Natural killer cell treated with Interleukin-12 subunit alpha and Interleukin-12 subunit beta and Interleukin-15 and Interleukin-18, amount 100 ng/mL, for 72 hours (primary cell): ENCODE measurements at regions not wholly inside any gene's neighbourhood (a gene's known extent, or its start where the extent isn't known, plus 50 kb on each side); places are given as distances from the start of the nearest gene placed in this dataset.
"Not testable (repeated sequence)": the region's sequence is repeated elsewhere in the genome, so short reads cannot be mapped to it uniquely, and the experiment has no call there.

Experiments used
- ATAC-seq, 2 donors: fragments of 150-1000 bp; cut with Tn5 transposase in 1 of 2; sonication (Bioruptor Pico), chemical (Tn5 transposase) in 1 of 2; 2 replicates each; pipeline ENCODE4 v1.10.0; 2021
- DNase-seq: peaks from one replicate; pipeline ENCODE4 v3.0.0; 2022; ENCODE audit warnings: low spot score
- H3K27ac Mint-ChIP-seq, 2 donors: 1 replicate in 1 of 2; 2 replicates in 1 of 2; pipeline ENCODE4 v1.8.0; 2022; ENCODE audit warnings: mixed read lengths in 2 of 2, mild to moderate bottlenecking in 1 of 2, moderate library complexity in 1 of 2
- H3K27me3 Mint-ChIP-seq, 2 donors: 1 replicate in 1 of 2; 2 replicates in 1 of 2; pipeline ENCODE4 v1.8.0; 2022; ENCODE audit warnings: mixed read lengths in 2 of 2
- H3K36me3 Mint-ChIP-seq: one replicate; pipeline ENCODE4 v1.8.0; 2022; ENCODE audit warnings: mixed read lengths
- H3K4me1 Mint-ChIP-seq, 2 donors: 1 replicate in 1 of 2; 2 replicates in 1 of 2; pipeline ENCODE4 v1.8.0; 2022; ENCODE audit warnings: low read depth in 2 of 2, mixed read lengths in 2 of 2, mild to moderate bottlenecking in 1 of 2
- H3K4me3 Mint-ChIP-seq: one replicate; pipeline ENCODE4 v1.8.0; 2022; ENCODE audit warnings: mixed read lengths
- H3K9me3 Mint-ChIP-seq: 2 replicates; pipeline ENCODE4 v1.8.0; 2022; ENCODE audit warnings: mixed read lengths

- DNase-seq, H3K9me3 Mint-ChIP-seq, H3K36me3 Mint-ChIP-seq, H3K4me3 Mint-ChIP-seq, H3K27me3 Mint-ChIP-seq, H3K27ac Mint-ChIP-seq, ATAC-seq, H3K4me1 Mint-ChIP-seq: not testable (repeated sequence)
These were observed 757.0 kb upstream of the DEFB115 start for GRCh38 chr20:30500447-30500820.

GRCh38 chr20:30500829-30501440 lies 756.5 kb upstream of the DEFB115 start:
- DNase-seq (no peak), ATAC-seq (no peak)
- Mint-ChIP-seq H3K4me1 (no peaks in the 10 kb centered on the region), H3K36me3 (no peaks in the 10 kb centered on the region), H3K4me3 (no peak overlapping the region), H3K27me3 (no peaks in the 10 kb centered on the region), H3K27ac (no peak overlapping the region), H3K9me3 (no peaks in the 10 kb centered on the region)

- Mint-ChIP-seq H3K36me3 (peaks cover 6% of the 10 kb centered on the region), H3K27me3 (no peaks in the 10 kb centered on the region), H3K4me1 (no peaks in the 10 kb centered on the region), H3K9me3 (peaks cover 3% of the 10 kb centered on the region), H3K4me3 (no peak overlapping the region), H3K27ac (no peak overlapping the region)
- DNase-seq (no peak), ATAC-seq (no peak)
These were observed 754.8 kb upstream of the DEFB115 start for GRCh38 chr20:30502670-30503069.

DNA sequence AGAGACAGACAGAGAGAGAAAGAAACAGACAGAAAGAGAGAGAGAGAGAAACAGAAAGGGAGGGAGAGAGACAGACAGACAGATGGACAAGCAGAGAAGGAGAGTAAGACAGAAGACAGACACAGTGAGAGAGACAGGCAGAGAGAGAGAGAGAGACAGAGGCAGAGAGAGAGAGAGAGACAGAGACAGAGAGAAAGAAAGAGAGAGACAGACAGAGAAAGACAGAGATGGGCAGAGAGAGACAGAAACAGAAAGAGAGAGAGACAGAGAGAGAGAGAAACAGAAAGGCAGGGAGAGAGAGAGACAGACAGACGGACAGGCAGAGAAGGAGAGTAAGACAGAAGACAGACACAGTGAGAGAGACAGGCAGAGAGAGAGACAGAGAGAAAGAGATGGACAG lies 754.3 kb upstream of the DEFB115 start:
- not testable (repeated sequence) for H3K4me3 Mint-ChIP-seq, H3K4me1 Mint-ChIP-seq, H3K9me3 Mint-ChIP-seq, H3K27me3 Mint-ChIP-seq, H3K36me3 Mint-ChIP-seq, DNase-seq, H3K27ac Mint-ChIP-seq, ATAC-seq

DNA sequence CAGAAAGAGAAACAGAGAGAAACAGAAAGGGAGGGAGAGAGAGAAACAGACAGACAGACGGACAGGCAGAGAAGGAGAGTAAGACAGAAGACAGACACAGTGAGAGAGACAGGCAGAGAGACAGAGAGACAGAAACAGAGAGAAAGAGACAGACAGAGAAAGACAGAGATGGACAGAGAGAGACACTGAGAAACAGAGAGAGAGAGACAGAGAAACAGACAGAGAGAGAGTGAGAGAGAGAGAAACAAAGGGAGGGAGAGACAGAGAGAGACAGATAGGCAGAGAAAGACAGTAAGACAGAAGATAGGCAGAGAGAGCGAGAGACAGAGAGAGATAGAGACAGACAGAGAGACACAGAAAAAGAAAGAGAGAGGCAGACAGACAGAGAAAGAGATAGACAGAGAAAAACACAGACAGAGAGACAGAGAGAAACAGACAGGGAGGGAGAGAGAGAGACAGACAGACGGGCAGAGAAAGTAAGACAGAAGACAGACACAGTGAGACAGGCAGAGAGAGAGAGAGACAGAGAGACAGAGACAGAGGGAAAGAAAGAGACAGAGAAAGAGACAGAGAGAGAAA lies 753.4 kb upstream of the DEFB115 start:
- Mint-ChIP-seq H3K27me3 (no peaks in the 10 kb centered on the region), H3K4me3 (no peak overlapping the region), H3K36me3 (peaks cover 7% of the 10 kb centered on the region), H3K27ac (no peak overlapping the region), H3K4me1 (no peaks in the 10 kb centered on the region), H3K9me3 (peaks cover 3% of the 10 kb centered on the region)
- no peak for ATAC-seq
- no peak for DNase-seq

DNA sequence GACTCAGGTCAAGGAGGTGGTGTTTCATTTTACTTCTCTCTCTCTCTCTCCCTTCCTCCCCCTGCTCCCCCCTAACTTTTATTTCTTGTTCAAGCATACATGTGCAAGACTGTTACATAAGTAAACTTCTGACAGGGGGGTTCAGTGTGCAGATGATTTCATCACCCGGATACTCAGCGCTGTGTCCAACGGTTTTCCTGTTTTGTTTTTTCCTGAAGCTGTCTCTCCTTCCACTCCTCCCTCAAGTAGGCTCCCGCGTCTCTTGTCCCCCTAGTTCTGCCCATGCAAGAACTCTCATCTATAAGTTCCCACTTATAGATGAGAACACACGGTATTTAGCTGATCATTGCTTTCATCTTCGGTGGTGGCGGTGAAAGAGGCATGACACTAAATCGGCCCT lies 751.9 kb upstream of the DEFB115 start:
- ATAC-seq (no peak), DNase-seq (no peak)
- H3K27me3 Mint-ChIP-seq, result no peaks in the 10 kb centered on the region
- H3K36me3 Mint-ChIP-seq, result peaks cover 18% of the 10 kb centered on the region
- no peak overlapping the region for H3K27ac Mint-ChIP-seq
- H3K4me1 Mint-ChIP-seq, result no peaks in the 10 kb centered on the region
- no peak overlapping the region for H3K4me3 Mint-ChIP-seq
- H3K9me3 Mint-ChIP-seq, result peaks cover 6% of the 10 kb centered on the region

DNA sequence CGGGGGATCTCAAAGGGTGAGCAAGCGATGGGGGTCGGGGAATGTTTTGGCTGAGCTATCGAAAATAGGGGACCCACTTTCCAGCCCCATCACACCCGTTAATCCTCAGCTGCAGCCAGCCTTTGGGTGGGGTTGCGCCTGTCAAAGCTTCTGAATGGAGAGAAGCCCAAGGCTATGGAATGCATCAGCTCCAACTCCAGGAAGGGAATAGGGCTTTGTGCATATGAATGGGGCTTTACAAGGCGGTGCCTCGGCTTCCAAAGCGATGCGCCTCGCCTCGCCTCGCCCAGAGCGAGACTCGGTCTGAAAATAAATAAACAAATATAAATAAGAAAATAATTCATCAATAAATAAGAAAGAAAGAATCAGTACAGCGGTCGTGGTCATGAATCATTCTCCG lies 751.4 kb upstream of the DEFB115 start:
- H3K9me3 Mint-ChIP-seq, result peaks cover 10% of the 10 kb centered on the region
- DNase-seq, result no peak
- H3K36me3 Mint-ChIP-seq, result peaks cover 23% of the 10 kb centered on the region
- ATAC-seq, result no peak
- H3K27me3 Mint-ChIP-seq, result no peaks in the 10 kb centered on the region
- no peak overlapping the region for H3K4me3 Mint-ChIP-seq
- H3K27ac Mint-ChIP-seq, result no peak overlapping the region
- no peaks in the 10 kb centered on the region for H3K4me1 Mint-ChIP-seq

- not testable (repeated sequence) for H3K27ac Mint-ChIP-seq, H3K9me3 Mint-ChIP-seq, H3K4me1 Mint-ChIP-seq, H3K27me3 Mint-ChIP-seq, DNase-seq, H3K4me3 Mint-ChIP-seq, ATAC-seq
- peaks cover 24% of the 10 kb centered on the region for H3K36me3 Mint-ChIP-seq
These were observed 749.1 kb upstream of the DEFB115 start for GRCh38 chr20:30508382-30508781.

- H3K9me3 Mint-ChIP-seq, result peaks cover 13% of the 10 kb centered on the region
- peaks cover 31% of the 10 kb centered on the region for H3K36me3 Mint-ChIP-seq
- H3K4me3 Mint-ChIP-seq, result no peak overlapping the region
These were observed 746.0 kb upstream of the DEFB115 start for GRCh38 chr20:30511322-30512030.

DNA sequence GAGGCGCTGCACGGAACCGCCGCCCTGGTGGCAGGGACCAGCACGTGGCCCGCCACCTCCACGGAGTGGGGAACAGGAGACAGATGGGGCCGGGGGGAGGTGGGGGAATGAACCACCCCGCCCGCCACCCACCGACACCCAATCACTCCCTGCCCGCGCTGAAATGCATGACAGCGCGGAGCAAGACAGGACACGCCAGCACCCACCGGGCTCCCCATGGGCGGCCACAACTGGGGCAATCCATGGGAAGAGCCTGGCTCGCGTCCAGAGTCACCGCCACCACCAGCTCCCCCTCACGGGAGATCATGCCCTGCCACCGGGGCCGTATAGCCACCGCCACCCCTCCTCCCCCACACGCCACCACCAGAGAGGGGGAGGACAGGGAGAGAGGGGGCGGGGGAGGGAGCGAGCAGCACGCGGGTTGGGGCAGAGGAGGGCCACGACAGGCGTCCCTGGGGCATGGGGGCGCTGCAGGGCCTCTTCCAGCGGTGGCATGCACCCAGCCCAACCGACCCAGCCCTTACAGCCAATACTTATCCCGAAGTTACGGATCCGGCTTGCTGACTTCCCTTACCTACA lies 744.3 kb upstream of the DEFB115 start:
- DNase-seq (no peak), ATAC-seq (no peak)
- no peaks in the 10 kb centered on the region for H3K27me3 Mint-ChIP-seq
- H3K4me3 Mint-ChIP-seq, result no peak overlapping the region
- peaks cover 10% of the 10 kb centered on the region for H3K9me3 Mint-ChIP-seq
- no peaks in the 10 kb centered on the region for H3K4me1 Mint-ChIP-seq
- H3K27ac Mint-ChIP-seq, result no peak overlapping the region
- H3K36me3 Mint-ChIP-seq, result peaks cover 25% of the 10 kb centered on the region

More at GRCh38 chr20:30511322-30512030, 746.0 kb upstream of the DEFB115 start:
- Mint-ChIP-seq H3K27me3 (no peaks in the 10 kb centered on the region), H3K27ac (no peak overlapping the region), H3K4me1 (no peaks in the 10 kb centered on the region)
- no peak for DNase-seq
- peak; percentile 48 to 56 for ATAC-seq

DNA sequence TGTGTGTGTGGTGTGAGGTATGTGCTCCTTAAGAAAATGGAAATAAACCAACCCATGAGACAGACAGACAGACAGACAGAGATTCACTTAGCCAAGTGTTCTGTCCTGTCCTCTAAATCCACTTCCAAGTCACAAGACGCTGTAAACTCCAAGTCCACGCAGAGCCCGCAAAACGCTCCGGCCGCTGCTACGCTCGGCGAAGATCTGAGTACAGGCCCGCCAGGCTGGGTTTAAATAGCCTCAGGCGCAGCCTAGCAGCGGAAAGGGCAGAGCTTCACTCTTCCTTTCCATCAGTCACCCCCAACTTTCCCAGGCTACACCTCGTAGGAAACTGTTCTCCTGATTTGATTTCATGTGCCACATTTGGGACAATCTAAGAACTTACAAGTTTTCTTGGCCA lies 741.5 kb upstream of the DEFB115 start:
- H3K4me3 Mint-ChIP-seq, DNase-seq, ATAC-seq, H3K27ac Mint-ChIP-seq, H3K36me3 Mint-ChIP-seq, H3K4me1 Mint-ChIP-seq, H3K27me3 Mint-ChIP-seq, H3K9me3 Mint-ChIP-seq: not testable (repeated sequence)

GRCh38 chr20:30518906-30519305 lies 738.6 kb upstream of the DEFB115 start:
- H3K9me3 Mint-ChIP-seq, H3K36me3 Mint-ChIP-seq, H3K4me1 Mint-ChIP-seq, H3K27ac Mint-ChIP-seq, H3K4me3 Mint-ChIP-seq, ATAC-seq, DNase-seq, H3K27me3 Mint-ChIP-seq: not testable (repeated sequence)

DNA sequence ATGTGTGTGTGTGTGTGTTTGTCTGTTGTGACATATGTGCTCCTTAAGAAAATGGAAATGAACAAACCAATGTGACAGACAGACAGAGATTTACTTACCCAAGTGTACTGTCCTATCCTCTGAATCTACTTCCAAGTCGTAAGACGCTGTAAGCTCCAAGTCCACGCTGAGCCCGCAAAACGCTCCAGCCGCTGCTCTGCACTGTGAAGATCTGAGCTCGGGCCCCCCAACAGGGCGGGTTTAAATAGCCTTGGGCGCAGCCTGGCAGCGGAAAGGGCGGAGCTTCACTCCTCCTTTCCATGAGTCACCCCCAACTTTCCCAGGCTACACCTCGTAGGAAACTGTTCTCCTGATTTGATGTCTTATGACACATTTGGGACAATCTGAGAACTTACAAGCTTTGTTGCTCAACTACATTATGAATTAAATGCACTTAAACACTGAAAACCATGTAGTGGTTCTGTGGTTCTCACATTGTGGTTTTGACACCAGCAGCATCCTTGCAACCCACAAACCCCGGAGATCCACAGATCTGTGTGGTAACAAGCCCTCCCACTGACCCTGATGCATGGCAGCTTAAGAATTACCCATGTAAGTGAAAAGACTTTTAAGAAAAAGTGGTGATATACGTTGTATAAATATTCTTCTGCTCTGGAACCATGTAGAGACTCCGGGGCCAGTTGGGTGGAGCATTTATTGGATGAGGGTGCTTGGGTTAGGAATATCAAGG lies 735.6 kb upstream of the DEFB115 start:
- not testable (repeated sequence) for DNase-seq, H3K9me3 Mint-ChIP-seq, ATAC-seq, H3K4me3 Mint-ChIP-seq, H3K27me3 Mint-ChIP-seq, H3K27ac Mint-ChIP-seq, H3K4me1 Mint-ChIP-seq, H3K36me3 Mint-ChIP-seq

DNA sequence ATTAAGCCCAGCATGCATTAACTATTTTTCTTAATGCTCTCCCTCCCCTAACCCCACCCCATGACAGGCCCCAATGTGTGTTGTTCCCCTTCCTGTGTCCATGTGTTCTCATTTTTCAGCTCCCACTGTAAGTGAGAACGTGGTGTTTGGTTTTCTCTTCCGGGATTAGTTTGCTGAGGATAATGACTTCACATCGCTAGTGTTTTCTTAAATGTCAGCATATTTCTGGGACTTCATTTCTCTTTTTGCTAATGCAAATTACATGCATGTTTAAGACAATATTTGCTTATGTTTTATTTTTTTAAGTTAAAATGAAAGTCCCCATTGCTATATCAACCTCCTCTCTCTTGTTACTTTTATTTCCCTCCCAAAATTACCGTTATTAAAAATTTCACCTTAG lies 733.3 kb upstream of the DEFB115 start:
- H3K4me3 Mint-ChIP-seq, H3K27ac Mint-ChIP-seq, H3K27me3 Mint-ChIP-seq, DNase-seq, ATAC-seq, H3K9me3 Mint-ChIP-seq, H3K4me1 Mint-ChIP-seq, H3K36me3 Mint-ChIP-seq: not testable (repeated sequence)
